Keratinocyte (primary cell): ENCODE measurements at regions not wholly inside any gene's neighbourhood (a gene's known extent, or its start where the extent isn't known, plus 50 kb on each side); places are given as distances from the start of the nearest gene placed in this dataset.

ENCODE experiments used
- CTCF ChIP-seq, 3 experiments: IDR thresholded peaks in 1 of 3; conservative IDR thresholded peaks in 1 of 3; optimal IDR thresholded peaks in 1 of 3; 2 replicates in 2 of 3; 3 replicates in 1 of 3; pipeline versions ENCODE3 to v1.5.1; 2011; ENCODE audit warnings: low read length in 3 of 3, mild to moderate bottlenecking in 3 of 3, moderate library complexity in 2 of 3, control low read depth in 1 of 3, inconsistent platforms in 1 of 3; ENCODE audit not compliant: insufficient read depth in 2 of 3; ENCODE audit errors: extremely low read depth in 1 of 3
- EZH2 ChIP-seq: IDR thresholded peaks from one replicate; pipeline ENCODE4 v1.6.1; 2012; ENCODE audit warnings: inconsistent platforms, mild to moderate bottlenecking, low read length, moderate library complexity

GRCh38 chr18:26655525-26656430 lies 107.4 kb upstream of the KCTD1 start:
- TF ChIP-seq CTCF (optimal IDR thresholded peaks at IDR 0.05 in 1 of 3, IDR thresholded peaks at IDR 0.05 in 1 of 3, conservative IDR thresholded peaks at IDR 0.05 in 1 of 3; ENCODE audit: extremely low read depth in 1 of 3, insufficient read depth in 2 of 3, low read length in 3 of 3): peak in 1 of 3 experiments; percentile 10
- peak; percentile 99 for TF ChIP-seq EZH2
